ENCODE measurements at regions not wholly inside any gene's neighbourhood (a gene's known extent, or its start where the extent isn't known, plus 50 kb on each side); places are given as distances from the start of the nearest gene placed in this dataset.

DNA sequence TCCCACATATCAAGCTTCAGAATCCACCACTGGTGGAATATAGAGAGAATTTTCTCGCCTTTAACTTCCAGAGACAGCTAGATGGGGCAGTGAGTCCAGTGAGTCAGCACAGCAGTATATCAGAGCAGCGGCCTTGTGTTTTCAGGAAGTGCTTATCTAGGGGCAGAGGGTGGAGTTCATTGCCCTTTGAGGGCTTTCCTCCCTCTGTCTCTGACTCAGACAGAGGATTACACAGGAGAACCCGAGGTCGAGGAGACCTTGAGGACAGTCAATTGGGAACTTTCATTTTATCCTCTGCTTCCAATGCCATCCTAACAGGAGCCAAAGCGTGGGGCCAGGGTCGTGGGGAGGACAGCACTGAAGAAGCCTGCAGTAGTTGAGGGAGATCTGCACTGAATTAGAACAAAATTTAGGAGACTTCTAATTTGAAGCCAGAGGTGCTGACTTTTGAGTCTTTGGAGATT, 109.6 kb upstream of the UMPS start:
- TF ChIP-seq, protein P1, sequence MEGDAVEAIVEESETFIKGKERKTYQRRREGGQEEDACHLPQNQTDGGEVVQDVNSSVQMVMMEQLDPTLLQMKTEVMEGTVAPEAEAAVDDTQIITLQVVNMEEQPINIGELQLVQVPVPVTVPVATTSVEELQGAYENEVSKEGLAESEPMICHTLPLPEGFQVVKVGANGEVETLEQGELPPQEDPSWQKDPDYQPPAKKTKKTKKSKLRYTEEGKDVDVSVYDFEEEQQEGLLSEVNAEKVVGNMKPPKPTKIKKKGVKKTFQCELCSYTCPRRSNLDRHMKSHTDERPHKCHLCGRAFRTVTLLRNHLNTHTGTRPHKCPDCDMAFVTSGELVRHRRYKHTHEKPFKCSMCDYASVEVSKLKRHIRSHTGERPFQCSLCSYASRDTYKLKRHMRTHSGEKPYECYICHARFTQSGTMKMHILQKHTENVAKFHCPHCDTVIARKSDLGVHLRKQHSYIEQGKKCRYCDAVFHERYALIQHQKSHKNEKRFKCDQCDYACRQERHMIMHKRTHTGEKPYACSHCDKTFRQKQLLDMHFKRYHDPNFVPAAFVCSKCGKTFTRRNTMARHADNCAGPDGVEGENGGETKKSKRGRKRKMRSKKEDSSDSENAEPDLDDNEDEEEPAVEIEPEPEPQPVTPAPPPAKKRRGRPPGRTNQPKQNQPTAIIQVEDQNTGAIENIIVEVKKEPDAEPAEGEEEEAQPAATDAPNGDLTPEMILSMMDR (conservative IDR thresholded peaks at IDR 0.05): no peak
- no peak for TF ChIP-seq ZFX (IDR thresholded peaks at IDR 0.05)
